ENCODE measurements at regions not wholly inside any gene's neighbourhood (a gene's known extent, or its start where the extent isn't known, plus 50 kb on each side); places are given as distances from the start of the nearest gene placed in this dataset.

DNA sequence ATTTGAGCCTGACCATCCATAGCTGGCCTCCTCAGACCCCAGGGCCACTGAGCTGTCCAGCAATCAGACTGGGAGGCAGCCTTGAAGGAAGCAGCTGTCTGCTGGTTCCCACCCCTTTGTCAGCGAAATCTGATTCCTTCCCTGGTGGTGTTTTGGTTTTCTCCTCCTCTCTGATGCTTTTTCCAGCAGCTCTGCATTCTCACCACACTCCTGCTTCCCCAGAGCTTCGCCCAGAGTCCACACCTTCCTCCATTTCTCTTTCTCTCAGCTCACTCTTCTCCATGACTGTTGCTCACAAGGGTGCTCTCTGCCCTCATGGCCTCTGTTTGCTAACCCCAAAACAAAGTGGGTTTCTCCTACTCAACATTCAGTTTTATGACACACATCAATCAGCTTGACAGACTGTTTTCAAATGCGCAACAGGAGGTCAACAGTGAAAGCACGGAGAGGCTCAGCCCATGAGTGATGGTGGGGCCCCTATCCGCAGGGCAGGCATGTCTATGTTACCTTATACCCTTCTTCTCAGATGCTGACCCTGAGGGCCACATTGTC is 130.6 kb upstream of the MTNR1B start:
- no peak overlapping the region for H3K4me3 ChIP-seq (ENCODE audit: low read depth in 1 of 2, low read length in 2 of 2)
- H3K9me3 ChIP-seq (ENCODE audit: insufficient read depth, low read length, severe bottlenecking): no peaks in the 10 kb centered on the region
- H3K27me3 ChIP-seq (ENCODE audit: insufficient read depth, low read length, poor library complexity): no peaks in the 10 kb centered on the region
- H3K27ac ChIP-seq (ENCODE audit: low read length): no peak overlapping the region
- no peak for TF ChIP-seq EZH2 (IDR thresholded peaks at IDR 0.05; ENCODE audit: borderline replicate concordance, low read depth, low read length, severe bottlenecking)
- no peak for TF ChIP-seq CTCF (IDR thresholded peaks at IDR 0.05; ENCODE audit: borderline replicate concordance, extremely low read depth, low read length, poor library complexity, severe bottlenecking)
- H4K20me1 ChIP-seq (ENCODE audit: insufficient read depth, low read length): no peaks in the 10 kb centered on the region
- ATAC-seq (ENCODE audit: insufficient read depth, low read depth) (no peak), DNase-seq (no peak)
- H3K36me3 ChIP-seq (ENCODE audit: insufficient read depth, low read length): no peaks in the 10 kb centered on the region
- H2AFZ ChIP-seq (ENCODE audit: low read depth, low read length): no peak overlapping the region
- H3K4me2 ChIP-seq (ENCODE audit: insufficient read depth, low read length): no peak overlapping the region
- no peaks in the 10 kb centered on the region for H3K79me2 ChIP-seq (ENCODE audit: insufficient read depth, low read length)
- H3K4me1 ChIP-seq (ENCODE audit: insufficient read depth, low read length): no peaks in the 10 kb centered on the region
- H3K9ac ChIP-seq (ENCODE audit: low read depth, low read length): no peak overlapping the region

- Histone ChIP-seq H3K9me3 (ENCODE audit: insufficient read depth, low read length, severe bottlenecking) (no peaks in the 10 kb centered on the region), H2AFZ (ENCODE audit: low read depth, low read length) (no peak overlapping the region), H3K27me3 (ENCODE audit: insufficient read depth, low read length, poor library complexity) (no peaks in the 10 kb centered on the region), H3K27ac (ENCODE audit: low read length) (no peak overlapping the region), H3K4me3 (ENCODE audit: low read depth in 1 of 2, low read length in 2 of 2) (no peak overlapping the region), H3K9ac (ENCODE audit: low read depth, low read length) (no peak overlapping the region), H3K4me2 (ENCODE audit: insufficient read depth, low read length) (no peak overlapping the region), H3K79me2 (ENCODE audit: insufficient read depth, low read length) (no peaks in the 10 kb centered on the region), H3K36me3 (ENCODE audit: insufficient read depth, low read length) (no peaks in the 10 kb centered on the region), H3K4me1 (ENCODE audit: insufficient read depth, low read length) (no peaks in the 10 kb centered on the region), H4K20me1 (ENCODE audit: insufficient read depth, low read length) (no peaks in the 10 kb centered on the region)
- DNase-seq: no peak
- ATAC-seq (ENCODE audit: insufficient read depth, low read depth): no peak
- TF ChIP-seq CTCF (IDR thresholded peaks at IDR 0.05; ENCODE audit: borderline replicate concordance, extremely low read depth, low read length, poor library complexity, severe bottlenecking) (no peak), EZH2 (IDR thresholded peaks at IDR 0.05; ENCODE audit: borderline replicate concordance, low read depth, low read length, severe bottlenecking) (no peak)
These were observed 130.0 kb upstream of the MTNR1B start for GRCh38 chr11:92839450-92839849.

DNA sequence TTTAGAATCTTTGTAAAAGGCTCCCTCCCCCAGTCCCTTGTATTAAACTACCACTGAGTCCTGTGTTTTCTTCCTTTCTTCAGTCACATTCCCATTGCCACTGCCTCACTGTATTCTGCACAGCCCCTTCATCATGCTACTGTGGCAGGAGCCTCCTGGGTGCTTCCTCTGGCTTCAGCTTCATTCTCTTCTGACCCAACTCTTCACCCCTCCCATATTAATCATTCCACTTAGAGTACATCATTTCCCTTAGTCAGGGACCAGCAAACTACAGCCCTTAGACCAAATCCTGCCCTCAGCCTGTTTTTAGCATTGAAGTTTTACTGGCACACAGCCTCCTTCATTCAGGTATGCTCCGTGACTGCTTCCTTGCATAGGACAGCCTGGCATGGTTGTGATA is 127.7 kb upstream of the MTNR1B start:
- H3K9me3 ChIP-seq (ENCODE audit: insufficient read depth, low read length, severe bottlenecking): no peaks in the 10 kb centered on the region
- H3K4me3 ChIP-seq (ENCODE audit: low read depth in 1 of 2, low read length in 2 of 2): no peak overlapping the region
- DNase-seq (no peak), ATAC-seq (ENCODE audit: insufficient read depth, low read depth) (no peak)
- H4K20me1 ChIP-seq (ENCODE audit: insufficient read depth, low read length): no peaks in the 10 kb centered on the region
- no peak overlapping the region for H3K4me2 ChIP-seq (ENCODE audit: insufficient read depth, low read length)
- H3K36me3 ChIP-seq (ENCODE audit: insufficient read depth, low read length): no peaks in the 10 kb centered on the region
- H3K4me1 ChIP-seq (ENCODE audit: insufficient read depth, low read length): no peaks in the 10 kb centered on the region
- H2AFZ ChIP-seq (ENCODE audit: low read depth, low read length): no peak overlapping the region
- no peak overlapping the region for H3K27ac ChIP-seq (ENCODE audit: low read length)
- H3K79me2 ChIP-seq (ENCODE audit: insufficient read depth, low read length): no peaks in the 10 kb centered on the region
- no peak overlapping the region for H3K9ac ChIP-seq (ENCODE audit: low read depth, low read length)
- TF ChIP-seq EZH2 (IDR thresholded peaks at IDR 0.05; ENCODE audit: borderline replicate concordance, low read depth, low read length, severe bottlenecking) (no peak), CTCF (IDR thresholded peaks at IDR 0.05; ENCODE audit: borderline replicate concordance, extremely low read depth, low read length, poor library complexity, severe bottlenecking) (no peak)
- H3K27me3 ChIP-seq (ENCODE audit: insufficient read depth, low read length, poor library complexity): no peaks in the 10 kb centered on the region

- H3K9me3 ChIP-seq (ENCODE audit: insufficient read depth, low read length, severe bottlenecking): no peaks in the 10 kb centered on the region
- no peak for ATAC-seq (ENCODE audit: insufficient read depth, low read depth)
- no peak overlapping the region for H3K27ac ChIP-seq (ENCODE audit: low read length)
- TF ChIP-seq CTCF (IDR thresholded peaks at IDR 0.05; ENCODE audit: borderline replicate concordance, extremely low read depth, low read length, poor library complexity, severe bottlenecking) (no peak), EZH2 (IDR thresholded peaks at IDR 0.05; ENCODE audit: borderline replicate concordance, low read depth, low read length, severe bottlenecking) (no peak)
- H3K9ac ChIP-seq (ENCODE audit: low read depth, low read length): no peak overlapping the region
- no peak overlapping the region for H3K4me3 ChIP-seq (ENCODE audit: low read depth in 1 of 2, low read length in 2 of 2)
- H3K79me2 ChIP-seq (ENCODE audit: insufficient read depth, low read length): no peaks in the 10 kb centered on the region
- H3K36me3 ChIP-seq (ENCODE audit: insufficient read depth, low read length): no peaks in the 10 kb centered on the region
- H3K4me1 ChIP-seq (ENCODE audit: insufficient read depth, low read length): no peaks in the 10 kb centered on the region
- no peaks in the 10 kb centered on the region for H3K27me3 ChIP-seq (ENCODE audit: insufficient read depth, low read length, poor library complexity)
- no peak for DNase-seq
- no peaks in the 10 kb centered on the region for H4K20me1 ChIP-seq (ENCODE audit: insufficient read depth, low read length)
- H2AFZ ChIP-seq (ENCODE audit: low read depth, low read length): no peak overlapping the region
- H3K4me2 ChIP-seq (ENCODE audit: insufficient read depth, low read length): no peak overlapping the region
These were observed 126.0 kb upstream of the MTNR1B start for GRCh38 chr11:92843455-92843854.
